HCT116 (cell line): ENCODE measurements at regions not wholly inside any gene's neighbourhood (a gene's known extent, or its start where the extent isn't known, plus 50 kb on each side); places are given as distances from the start of the nearest gene placed in this dataset.
A peak's percentile ranks its signal among the peaks of the same experiment; 100 is the strongest.

Experiments used
- ATAC-seq: fragments of 200-7000 bp; cut with Tn5 transposase; 2 replicates; pipeline ENCODE4 v1.9.1; 2020; ENCODE audit warnings: mild to moderate bottlenecking, moderate library complexity
- BruUV-seq: library from RNA; stranded (reverse); fragments of 400-500 nt; replicated peaks from 2 replicates; lab custom pipeline; 2021; lab: Mats Ljungman, UMichigan
- CTCF ChIA-PET: fragments of 300-600 bp; sonication (Branson Sonifier 250); formaldehyde crosslinking; loops from one replicate; lab custom pipeline; 2021; ENCODE audit warnings: antibody characterized with exemption; lab: Charles Lee
- POLR2A ChIA-PET: fragments of 300-600, 350-600 bp; sonication (Branson Sonifier 250); formaldehyde crosslinking; loops from one replicate; lab custom pipeline; 2021; ENCODE audit warnings: antibody characterized with exemption; lab: Charles Lee
- RAD21 ChIA-PET, 2 experiments: fragments of 300-600 bp; sonication (Branson Sonifier 250); formaldehyde crosslinking; loops; one replicate each; lab custom pipeline; 2023; ENCODE audit warnings: low total read pairs in 2 of 2; ENCODE audit not compliant: uncharacterized antibody in 2 of 2, unreplicated experiment in 2 of 2, low non-redundant PET in 1 of 2; lab: Charles Lee
- DNase-seq: peaks from one replicate; pipeline ENCODE4 v3.0.0-alpha.2; 2010; ENCODE audit warnings: low read depth, low spot score
- H2AFZ ChIP-seq: fragments of 200-600 bp; shearing (Covaris generic), sonication (generic); 2 replicates; pipeline ENCODE4 v1.6.1; 2017; ENCODE audit warnings: low read depth, mixed run types, mixed read lengths, antibody characterized with exemption, low read length; ENCODE audit not compliant: poor library complexity, severe bottlenecking
- H3K27ac ChIP-seq: 2 replicates; pipeline ENCODE4 v1.5.1; 2012; ENCODE audit warnings: low read depth, low read length
- H3K27me3 ChIP-seq: fragments of 200-600 bp; sonication (generic); 2 replicates; pipeline ENCODE4 v1.6.1; 2016; ENCODE audit warnings: mixed run types, low read length, mixed read lengths; ENCODE audit not compliant: insufficient read depth
- H3K36me3 ChIP-seq, 2 experiments: fragments of 200-500 bp in 1 of 2; fragments of 200-600 bp in 1 of 2; sonication (Bioruptor generic) in 1 of 2; sonication (generic) in 1 of 2; 2 replicates each; pipeline versions ENCODE4 v1.5.1 to v1.6.1; 2014 to 2016; ENCODE audit warnings: low read length in 2 of 2, inconsistent platforms in 1 of 2, mixed read lengths in 1 of 2, mixed run types in 1 of 2; ENCODE audit not compliant: insufficient read depth in 2 of 2, control insufficient read depth in 1 of 2
- H3K4me1 ChIP-seq, 2 experiments: fragments of 200-600 bp in 1 of 2; sonication (generic) in 1 of 2; 2 replicates each; pipeline versions ENCODE4 v1.5.1 to v1.6.1; 2012 to 2017; ENCODE audit warnings: low read length in 2 of 2, inconsistent platforms in 1 of 2, mild to moderate bottlenecking in 1 of 2, mixed read lengths in 1 of 2, mixed run types in 1 of 2, moderate library complexity in 1 of 2; ENCODE audit not compliant: insufficient read depth in 2 of 2, control insufficient read depth in 1 of 2
- H3K4me2 ChIP-seq: fragments of 200-600 bp; sonication (generic); 2 replicates; pipeline ENCODE4 v1.6.1; 2017; ENCODE audit warnings: mixed run types, low read length, mixed read lengths
- H3K4me3 ChIP-seq, 2 experiments: fragments of 200-600 bp in 1 of 2; sonication (generic) in 1 of 2; replicated peaks in 1 of 2; 2 replicates each; pipeline ENCODE4 v1.5.1; 2011 to 2016; ENCODE audit warnings: low read length in 2 of 2, control low read depth in 1 of 2, low read depth in 1 of 2, mild to moderate bottlenecking in 1 of 2, mixed read lengths in 1 of 2, mixed run types in 1 of 2
- H3K79me2 ChIP-seq: fragments of 200-600 bp; sonication (generic); 2 replicates; pipeline ENCODE4 v1.6.1; 2017; ENCODE audit warnings: mild to moderate bottlenecking, mixed run types, low read length, moderate library complexity, mixed read lengths; ENCODE audit not compliant: insufficient read depth
- H3K9ac ChIP-seq: fragments of 200-600 bp; sonication (generic); 2 replicates; pipeline ENCODE4 v1.6.1; 2016; ENCODE audit warnings: low read length, mixed read lengths
- H3K9me2 ChIP-seq: fragments of 200-600 bp; sonication (generic), shearing (Covaris generic); 2 replicates; pipeline ENCODE4 v1.6.1; 2017; ENCODE audit warnings: mixed run types, mild to moderate bottlenecking, moderate library complexity; ENCODE audit not compliant: insufficient read depth
- H3K9me3 ChIP-seq, 2 experiments: fragments of 200-500 bp in 1 of 2; fragments of 200-600 bp in 1 of 2; sonication (Bioruptor generic) in 1 of 2; sonication (generic) in 1 of 2; 2 replicates each; pipeline ENCODE4 v1.6.1; 2014 to 2017; ENCODE audit warnings: low read length in 2 of 2, mixed read lengths in 2 of 2, inconsistent platforms in 1 of 2, low read depth in 1 of 2, mild to moderate bottlenecking in 1 of 2, mixed run types in 1 of 2, moderate library complexity in 1 of 2; ENCODE audit not compliant: control insufficient read depth in 1 of 2, insufficient read depth in 1 of 2
- H4K20me1 ChIP-seq: fragments of 200-600 bp; sonication (generic), shearing (Covaris generic); 2 replicates; pipeline ENCODE4 v1.6.1; 2017; ENCODE audit warnings: mixed run types, mild to moderate bottlenecking, moderate library complexity; ENCODE audit not compliant: insufficient read depth
- CBX3 ChIP-seq: IDR thresholded peaks from 2 replicates; pipeline ENCODE4 v1.6.1; 2012; ENCODE audit warnings: low read depth
- CTCF ChIP-seq, 3 experiments: fragments of 200-600 bp in 1 of 3; sonication (generic) in 1 of 3; IDR thresholded peaks in 2 of 3; conservative IDR thresholded peaks in 1 of 3; 2 replicates each; pipeline ENCODE4 v1.5.1; 2012 to 2017; ENCODE audit warnings: low read depth in 2 of 3, low read length in 2 of 3, antibody characterized with exemption in 1 of 3, borderline replicate concordance in 1 of 3, control low read depth in 1 of 3, mild to moderate bottlenecking in 1 of 3, mixed read lengths in 1 of 3, mixed run types in 1 of 3, moderate library complexity in 1 of 3; ENCODE audit not compliant: insufficient read depth in 1 of 3
- EGR1 ChIP-seq: IDR thresholded peaks from 2 replicates; pipeline ENCODE4 v1.6.1; 2012; ENCODE audit warnings: low read depth
- EZH2 ChIP-seq: fragments of 200-600 bp; sonication (generic); IDR thresholded peaks from 2 replicates; pipeline ENCODE4 v1.6.1; 2017; ENCODE audit warnings: antibody characterized with exemption, mixed run types
- JUND ChIP-seq: IDR thresholded peaks from 2 replicates; pipeline ENCODE4 v1.6.1; 2012
- MAX ChIP-seq: IDR thresholded peaks from 2 replicates; pipeline ENCODE4 v1.6.1; 2012
- SRF ChIP-seq: IDR thresholded peaks from 2 replicates; pipeline ENCODE4 v1.6.1; 2012; ENCODE audit warnings: low read depth
- YY1 ChIP-seq: IDR thresholded peaks from 2 replicates; pipeline ENCODE4 v1.6.1; 2011; ENCODE audit warnings: low read length, low read depth, moderate library complexity, mild to moderate bottlenecking; ENCODE audit not compliant: insufficient replicate concordance; ENCODE audit errors: extremely low read depth
- intact Hi-C: fragments of 100-400 bp; cut with micrococcal nuclease; formaldehyde crosslinking; loops from 2 replicates; pipeline ENCODE4 v1.10.0; 2022

- Histone ChIP-seq H3K27me3 (no peaks in the 10 kb centered on the region), H3K4me1 (no peaks in the 10 kb centered on the region), H4K20me1 (no peaks in the 10 kb centered on the region), H3K9me3 (no peaks in the 10 kb centered on the region), H3K4me2 (no peak overlapping the region), H3K9ac (no peak overlapping the region), H3K36me3 (no peaks in the 10 kb centered on the region), H2AFZ (no peak overlapping the region), H3K79me2 (no peaks in the 10 kb centered on the region), H3K4me3 (no peak overlapping the region), H3K27ac (no peak overlapping the region), H3K9me2 (0 out of 2 replicates have a peak, but pooled peaks cover under 1% of the 10 kb centered on the region)
- BruUV-seq = no TSS peak
- RAD21 ChIA-PET = no interaction called here
- TF ChIP-seq EGR1 (no peak), JUND (no peak), YY1 (no peak), CBX3 (no peak), SRF (no peak), EZH2 (no peak), CTCF (IDR thresholded peaks at IDR 0.05 in 2 of 3, conservative IDR thresholded peaks at IDR 0.05 in 1 of 3; ENCODE audit: borderline replicate concordance in 1 of 3, insufficient read depth in 1 of 3, low read depth in 2 of 3, low read length in 2 of 3) (peak in 1 of 3 experiments; percentile 11; a peak in 1 of 6 replicates), MAX (no peak)
- POLR2A ChIA-PET = no interaction called here
- ATAC-seq (peak; percentile 62), DNase-seq (peak; percentile 6)
- CTCF ChIA-PET = no interaction called here
- intact Hi-C loops = no loop called here
Measured at GRCh38 chr6:119986934-119987549, 637.5 kb upstream of the MAN1A1 start.
